NCI-H2196 treated with DMSO at 0.1 percent for 48 hours (cell line): ENCODE measurements at regions not wholly inside any gene's neighbourhood (a gene's known extent, or its start where the extent isn't known, plus 50 kb on each side); places are given as distances from the start of the nearest gene placed in this dataset.

Experiments used
- DNase-seq: peaks from one replicate; lab custom pipeline; 2025; ENCODE audit not compliant: unreplicated experiment; lab: John Stamatoyannopoulos, UW

- no peak for DNase-seq
These were observed 657.2 kb downstream of the DHX35 start for GRCh38 chr20:39619271-39619785.

GRCh38 chr20:39611901-39612300 lies 649.8 kb downstream of the DHX35 start:
- no peak for DNase-seq

- DNase-seq: no peak
These were observed 645.0 kb downstream of the DHX35 start for GRCh38 chr20:39607141-39607540.

GRCh38 chr20:39605908-39606307 lies 643.8 kb downstream of the DHX35 start:
- DNase-seq: no peak

- DNase-seq: no peak
These were observed 643.2 kb downstream of the DHX35 start for GRCh38 chr20:39605361-39605760.

GRCh38 chr20:39603219-39603618 lies 641.1 kb downstream of the DHX35 start:
- DNase-seq: no peak

- DNase-seq: no peak
These were observed 640.5 kb downstream of the DHX35 start for GRCh38 chr20:39602649-39603048.

- DNase-seq: no peak
These were observed 638.7 kb downstream of the DHX35 start for GRCh38 chr20:39600871-39601270.

- DNase-seq: no peak
These were observed 638.0 kb downstream of the DHX35 start for GRCh38 chr20:39600156-39600555.

- no peak for DNase-seq
These were observed 634.4 kb downstream of the DHX35 start for GRCh38 chr20:39596554-39596953.

- no peak for DNase-seq
These were observed 630.2 kb downstream of the DHX35 start for GRCh38 chr20:39592371-39592770.

GRCh38 chr20:39588148-39588757 lies 626.1 kb downstream of the DHX35 start:
- DNase-seq: no peak

GRCh38 chr20:39581034-39581433 lies 618.9 kb downstream of the DHX35 start:
- no peak for DNase-seq

GRCh38 chr20:39576771-39577170 lies 614.6 kb downstream of the DHX35 start:
- DNase-seq: no peak

GRCh38 chr20:39574061-39574460 lies 611.9 kb downstream of the DHX35 start:
- no peak for DNase-seq

GRCh38 chr20:39571171-39571570 lies 609.0 kb downstream of the DHX35 start:
- DNase-seq: no peak

- no peak for DNase-seq
These were observed 606.0 kb downstream of the DHX35 start for GRCh38 chr20:39568109-39568508.

GRCh38 chr20:39563349-39563748 lies 601.2 kb downstream of the DHX35 start:
- no peak for DNase-seq

GRCh38 chr20:39554341-39554740 lies 592.2 kb downstream of the DHX35 start:
- no peak for DNase-seq

- no peak for DNase-seq
These were observed 591.0 kb downstream of the DHX35 start for GRCh38 chr20:39553120-39553519.

GRCh38 chr20:39549733-39550132 lies 587.6 kb downstream of the DHX35 start:
- DNase-seq: no peak

- DNase-seq: no peak
These were observed 585.6 kb downstream of the DHX35 start for GRCh38 chr20:39547546-39548408.
